HFF-Myc (cell line): ENCODE measurements at regions not wholly inside any gene's neighbourhood (a gene's known extent, or its start where the extent isn't known, plus 50 kb on each side); places are given as distances from the start of the nearest gene placed in this dataset.

Experiments used
- DNase-seq: peaks from one replicate; pipeline ENCODE4 v3.0.0-alpha.2; 2011; ENCODE audit warnings: low read depth; ENCODE audit errors: extremely low read depth
- H3K4me3 ChIP-seq: replicated peaks from 2 replicates; pipeline ENCODE4 v1.5.1; 2011; ENCODE audit warnings: low read depth, mild to moderate bottlenecking, control low read depth, low read length
- TF ChIP-seq, protein P1 (sequence below): IDR thresholded peaks from 2 replicates; pipeline ENCODE4 v1.5.1; 2012; ENCODE audit warnings: mild to moderate bottlenecking, low read depth, low read length, control low read depth; ENCODE audit errors: missing control alignments

DNA sequence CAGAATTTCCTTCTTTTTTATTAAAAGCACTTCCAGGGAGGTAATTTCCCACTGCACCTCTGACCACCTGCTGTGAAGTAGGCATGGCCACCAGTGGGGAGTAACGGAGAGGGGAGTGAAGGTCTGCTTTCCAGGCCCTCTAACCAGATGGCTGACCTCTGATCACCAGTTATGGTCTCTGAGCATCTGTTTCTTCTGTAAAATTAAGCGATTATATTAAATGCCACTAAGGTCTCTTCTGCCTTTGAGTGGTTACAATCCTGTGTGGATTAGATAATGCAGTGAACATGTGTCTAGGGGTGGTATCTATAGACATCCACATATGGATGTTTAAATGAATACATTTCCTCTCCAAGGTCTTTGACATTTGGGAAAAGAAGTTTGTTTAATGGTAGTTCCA lies 199.6 kb downstream of the HERPUD2 start:
- TF ChIP-seq, protein P1, sequence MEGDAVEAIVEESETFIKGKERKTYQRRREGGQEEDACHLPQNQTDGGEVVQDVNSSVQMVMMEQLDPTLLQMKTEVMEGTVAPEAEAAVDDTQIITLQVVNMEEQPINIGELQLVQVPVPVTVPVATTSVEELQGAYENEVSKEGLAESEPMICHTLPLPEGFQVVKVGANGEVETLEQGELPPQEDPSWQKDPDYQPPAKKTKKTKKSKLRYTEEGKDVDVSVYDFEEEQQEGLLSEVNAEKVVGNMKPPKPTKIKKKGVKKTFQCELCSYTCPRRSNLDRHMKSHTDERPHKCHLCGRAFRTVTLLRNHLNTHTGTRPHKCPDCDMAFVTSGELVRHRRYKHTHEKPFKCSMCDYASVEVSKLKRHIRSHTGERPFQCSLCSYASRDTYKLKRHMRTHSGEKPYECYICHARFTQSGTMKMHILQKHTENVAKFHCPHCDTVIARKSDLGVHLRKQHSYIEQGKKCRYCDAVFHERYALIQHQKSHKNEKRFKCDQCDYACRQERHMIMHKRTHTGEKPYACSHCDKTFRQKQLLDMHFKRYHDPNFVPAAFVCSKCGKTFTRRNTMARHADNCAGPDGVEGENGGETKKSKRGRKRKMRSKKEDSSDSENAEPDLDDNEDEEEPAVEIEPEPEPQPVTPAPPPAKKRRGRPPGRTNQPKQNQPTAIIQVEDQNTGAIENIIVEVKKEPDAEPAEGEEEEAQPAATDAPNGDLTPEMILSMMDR, result no peak
- no peak for DNase-seq
- H3K4me3 ChIP-seq, result no peak overlapping the region

DNA sequence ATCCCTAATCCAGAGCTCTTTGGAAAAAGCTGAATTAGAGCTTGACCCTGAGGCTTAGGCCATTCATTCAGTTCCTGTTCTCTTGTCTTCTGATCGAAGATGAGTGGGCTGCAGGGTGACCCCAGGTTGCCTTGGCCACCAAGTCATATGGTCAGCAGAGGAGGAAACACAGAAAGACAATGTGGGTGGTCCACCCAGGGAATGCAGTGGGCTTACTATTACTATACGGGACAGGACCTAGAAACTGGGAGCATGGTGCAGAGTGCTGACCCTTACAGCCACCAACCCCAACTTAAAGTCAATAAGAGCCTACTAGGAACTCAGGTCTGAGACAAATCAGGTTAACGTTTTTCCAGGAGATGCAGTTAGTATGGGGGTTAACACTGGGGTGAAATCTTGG lies 200.5 kb downstream of the HERPUD2 start:
- TF ChIP-seq, protein P1, result no peak
- DNase-seq, result no peak
- H3K4me3 ChIP-seq, result no peak overlapping the region

DNA sequence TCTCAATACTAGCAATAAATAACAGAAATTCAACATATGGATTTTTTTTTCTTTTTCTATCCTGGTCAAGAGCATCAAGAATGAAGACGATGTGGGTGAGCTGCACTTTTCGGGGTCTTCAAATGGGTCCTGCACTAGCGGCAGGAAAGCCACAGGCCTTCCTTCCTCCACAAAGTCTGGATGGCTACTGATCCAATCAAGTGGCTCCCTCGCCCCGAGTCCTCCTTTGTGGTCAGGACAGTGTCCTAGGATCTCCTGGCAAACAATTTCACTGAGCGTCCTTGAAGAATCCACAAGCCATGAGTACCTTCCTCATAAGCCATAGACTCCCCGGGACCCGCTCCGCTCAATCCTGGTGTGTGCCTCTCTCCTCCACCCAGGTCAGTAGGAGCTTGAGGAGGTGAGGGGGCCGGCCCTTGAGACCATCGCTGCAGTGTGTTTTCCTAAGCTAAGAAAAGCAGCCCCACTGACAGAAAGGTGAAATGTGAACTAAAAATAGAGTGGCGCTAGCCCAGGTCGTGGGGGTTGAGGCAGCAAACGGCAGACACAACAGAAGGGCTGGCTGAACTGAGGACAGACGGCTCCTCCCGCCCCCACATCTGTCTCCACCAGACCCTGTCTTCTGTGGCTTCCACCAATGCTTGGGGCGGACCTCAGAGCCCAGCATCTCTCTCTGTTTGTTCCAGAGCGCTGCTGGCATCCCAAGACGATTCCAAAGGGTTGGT lies 202.3 kb downstream of the HERPUD2 start:
- TF ChIP-seq, protein P1, result no peak
- no peak for DNase-seq
- H3K4me3 ChIP-seq, result no peak overlapping the region

- no peak for DNase-seq
- no peak overlapping the region for H3K4me3 ChIP-seq
- TF ChIP-seq, protein P1, result no peak
These were observed 203.7 kb downstream of the HERPUD2 start for GRCh38 chr7:35491233-35491632.

DNA sequence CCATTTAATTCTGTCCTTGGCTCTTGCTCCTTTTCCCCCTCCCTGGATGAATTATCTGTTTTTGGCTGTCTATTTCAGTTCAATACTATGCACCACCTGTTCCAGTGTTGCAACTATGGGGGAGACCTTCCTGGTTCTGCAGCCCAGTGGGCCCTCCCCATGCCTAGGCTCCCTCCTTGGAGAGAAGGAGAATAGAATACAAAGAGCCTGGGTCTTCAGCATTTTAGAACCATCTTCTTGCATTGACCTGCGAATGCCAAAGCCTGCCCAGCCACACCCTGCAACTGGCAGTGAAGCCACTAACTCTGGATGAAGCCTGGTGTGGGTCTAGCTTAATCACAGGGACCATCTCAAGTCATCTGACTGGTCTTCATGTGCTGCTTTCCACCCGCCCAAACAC lies 207.1 kb downstream of the HERPUD2 start:
- TF ChIP-seq, protein P1, result no peak
- DNase-seq, result no peak
- no peak overlapping the region for H3K4me3 ChIP-seq

- TF ChIP-seq, protein P1, result no peak
- no peak overlapping the region for H3K4me3 ChIP-seq
These were observed 207.5 kb downstream of the HERPUD2 start for GRCh38 chr7:35487402-35487801.

DNA sequence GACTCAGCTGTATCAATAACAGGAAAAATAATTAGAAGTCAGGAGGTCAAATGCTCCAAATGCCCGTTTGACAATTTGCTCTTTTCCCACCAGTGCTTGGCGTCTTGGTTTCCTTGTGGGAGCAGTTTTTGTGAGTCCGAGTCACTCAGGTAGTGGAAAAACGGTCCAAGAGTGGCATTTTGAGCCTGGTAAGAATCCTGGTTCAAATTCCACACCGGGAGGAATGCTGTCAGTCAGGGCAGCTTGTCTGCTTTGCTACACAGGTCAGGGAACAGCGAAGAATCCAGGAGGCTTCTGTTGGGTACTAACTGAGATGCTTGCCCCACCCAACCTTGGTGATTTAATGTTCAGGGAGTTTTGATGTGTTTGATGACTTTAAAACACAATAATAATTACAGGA lies 209.5 kb downstream of the HERPUD2 start:
- H3K4me3 ChIP-seq, result no peak overlapping the region
- TF ChIP-seq, protein P1, result no peak
- DNase-seq, result no peak

More at GRCh38 chr7:35487402-35487801, 207.5 kb downstream of the HERPUD2 start:
- DNase-seq, result no peak
